Choroid plexus epithelial cell (primary cell): ENCODE measurements at regions not wholly inside any gene's neighbourhood (a gene's known extent, or its start where the extent isn't known, plus 50 kb on each side); places are given as distances from the start of the nearest gene placed in this dataset.
A peak's percentile ranks its signal among the peaks of the same experiment; 100 is the strongest.

Experiments
- DNase-seq: peaks from one replicate; pipeline ENCODE4 v3.0.0-alpha.2; 2010; ENCODE audit warnings: low read depth
- H3K4me3 ChIP-seq: 2 replicates; pipeline ENCODE4 v1.5.1; 2011; ENCODE audit warnings: low read depth, mild to moderate bottlenecking, control low read depth, low read length, moderate library complexity
- CTCF ChIP-seq: conservative IDR thresholded peaks from 2 replicates; pipeline ENCODE4 v1.5.1; 2011; ENCODE audit warnings: low read depth, mild to moderate bottlenecking, control low read depth, inconsistent platforms, low read length, moderate library complexity

- H3K4me3 ChIP-seq: no peak overlapping the region
- DNase-seq: no peak
- TF ChIP-seq CTCF: no peak
Measured at GRCh38 chrX:38746102-38746501, 55.2 kb upstream of the MID1IP1 start.

- no peak overlapping the region for H3K4me3 ChIP-seq
- no peak for TF ChIP-seq CTCF
- DNase-seq: peak; percentile 1
Measured at GRCh38 chrX:38750551-38750950, 50.7 kb upstream of the MID1IP1 start.
